ENCODE measurements at regions not wholly inside any gene's neighbourhood (a gene's known extent, or its start where the extent isn't known, plus 50 kb on each side); places are given as distances from the start of the nearest gene placed in this dataset.

DNA sequence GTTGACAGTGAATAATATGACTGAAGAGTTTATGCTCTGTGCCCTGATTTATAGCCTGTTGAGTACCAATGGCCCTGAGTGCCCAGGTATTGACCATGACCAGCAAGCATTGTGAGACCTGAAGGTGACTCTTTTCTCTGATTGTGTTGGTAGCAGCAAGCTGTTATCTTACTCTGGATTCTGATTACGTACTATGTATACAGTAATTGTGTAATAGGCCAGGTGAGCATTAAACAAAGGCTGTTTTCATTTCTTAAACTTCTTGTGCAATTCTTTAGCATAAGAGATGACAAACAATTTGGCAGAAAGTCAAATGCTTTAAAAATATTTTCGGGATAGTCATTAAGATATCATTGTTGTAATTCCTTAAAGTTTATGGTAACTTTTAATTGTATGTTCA lies 111.7 kb upstream of the PTPRK start:
- H3K4me3 ChIP-seq (replicated peaks; ENCODE audit: low read depth, low read length) = no peak overlapping the region
- TF ChIP-seq CTCF (IDR thresholded peaks at IDR 0.05; ENCODE audit: insufficient read depth, low read length, poor library complexity, severe bottlenecking) = no peak
- no peaks in the 10 kb centered on the region for H3K36me3 ChIP-seq (ENCODE audit: control insufficient read depth, insufficient read depth, low read length)
- no peak for DNase-seq (ENCODE audit: extremely low read depth, insufficient read length)
- no peaks in the 10 kb centered on the region for H3K27me3 ChIP-seq (replicated peaks; ENCODE audit: control insufficient read depth, insufficient read depth, low read length)

- H3K4me3 ChIP-seq (replicated peaks; ENCODE audit: low read depth, low read length) = no peak overlapping the region
- no peak for TF ChIP-seq CTCF (IDR thresholded peaks at IDR 0.05; ENCODE audit: insufficient read depth, low read length, poor library complexity, severe bottlenecking)
- no peak for DNase-seq (ENCODE audit: extremely low read depth, insufficient read length)
- H3K36me3 ChIP-seq (ENCODE audit: control insufficient read depth, insufficient read depth, low read length) = no peaks in the 10 kb centered on the region
- no peaks in the 10 kb centered on the region for H3K27me3 ChIP-seq (replicated peaks; ENCODE audit: control insufficient read depth, insufficient read depth, low read length)
Observed at GRCh38 chr6:128631031-128631430, 110.6 kb upstream of the PTPRK start.

- no peak for TF ChIP-seq CTCF (IDR thresholded peaks at IDR 0.05; ENCODE audit: insufficient read depth, low read length, poor library complexity, severe bottlenecking)
- no peaks in the 10 kb centered on the region for H3K36me3 ChIP-seq (ENCODE audit: control insufficient read depth, insufficient read depth, low read length)
- DNase-seq (ENCODE audit: extremely low read depth, insufficient read length) = peak; percentile 2
- no peaks in the 10 kb centered on the region for H3K27me3 ChIP-seq (replicated peaks; ENCODE audit: control insufficient read depth, insufficient read depth, low read length)
- no peak overlapping the region for H3K4me3 ChIP-seq (replicated peaks; ENCODE audit: low read depth, low read length)
Observed at GRCh38 chr6:128630213-128630612, 109.8 kb upstream of the PTPRK start.

DNA sequence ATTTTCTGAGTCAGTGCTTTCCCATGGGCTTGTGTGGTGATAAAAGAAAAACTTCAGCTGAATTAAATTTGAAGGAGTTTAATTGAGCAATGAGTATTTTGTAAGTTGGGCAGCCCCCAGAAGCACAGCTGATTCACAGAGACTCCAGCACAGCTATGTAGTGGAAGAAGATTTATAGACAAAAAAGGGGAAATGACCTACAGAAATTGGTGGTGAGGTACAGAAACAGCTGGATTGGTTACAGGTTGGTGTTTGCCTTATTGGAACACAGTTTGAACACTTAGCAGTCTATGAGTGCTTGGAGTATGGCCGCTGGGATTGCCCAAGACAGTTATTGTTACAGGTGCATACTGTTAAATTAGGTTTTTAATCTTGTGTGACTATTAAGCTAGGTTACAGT lies 96.9 kb upstream of the PTPRK start:
- Histone ChIP-seq H3K4me3 (replicated peaks; ENCODE audit: low read depth, low read length) (no peak overlapping the region), H3K27me3 (replicated peaks; ENCODE audit: control insufficient read depth, insufficient read depth, low read length) (no peaks in the 10 kb centered on the region), H3K36me3 (ENCODE audit: control insufficient read depth, insufficient read depth, low read length) (no peaks in the 10 kb centered on the region)
- no peak for DNase-seq (ENCODE audit: extremely low read depth, insufficient read length)
- no peak for TF ChIP-seq CTCF (IDR thresholded peaks at IDR 0.05; ENCODE audit: insufficient read depth, low read length, poor library complexity, severe bottlenecking)

DNA sequence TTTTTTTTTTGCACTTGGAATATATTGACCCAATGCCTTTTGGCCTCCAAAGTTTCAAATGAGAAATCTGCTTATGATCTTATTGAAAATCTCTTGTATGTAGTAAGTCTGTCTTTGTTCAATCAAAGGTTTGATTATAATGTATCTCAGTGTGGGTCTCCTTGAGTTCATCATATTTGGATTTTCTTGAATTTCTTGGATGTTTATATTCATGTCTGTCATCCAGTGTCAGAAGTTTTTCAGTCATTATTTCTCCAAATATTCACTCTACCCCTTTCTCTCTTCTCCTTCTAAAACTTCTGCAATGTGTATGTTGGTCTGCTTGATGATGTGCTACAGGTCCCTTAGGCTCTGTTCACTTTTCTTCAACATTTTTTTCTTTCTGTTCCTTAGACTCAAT lies 95.9 kb upstream of the PTPRK start:
- Histone ChIP-seq H3K36me3 (ENCODE audit: control insufficient read depth, insufficient read depth, low read length) (no peaks in the 10 kb centered on the region), H3K27me3 (replicated peaks; ENCODE audit: control insufficient read depth, insufficient read depth, low read length) (no peaks in the 10 kb centered on the region), H3K4me3 (replicated peaks; ENCODE audit: low read depth, low read length) (no peak overlapping the region)
- DNase-seq (ENCODE audit: extremely low read depth, insufficient read length) = no peak
- TF ChIP-seq CTCF (IDR thresholded peaks at IDR 0.05; ENCODE audit: insufficient read depth, low read length, poor library complexity, severe bottlenecking) = no peak

DNA sequence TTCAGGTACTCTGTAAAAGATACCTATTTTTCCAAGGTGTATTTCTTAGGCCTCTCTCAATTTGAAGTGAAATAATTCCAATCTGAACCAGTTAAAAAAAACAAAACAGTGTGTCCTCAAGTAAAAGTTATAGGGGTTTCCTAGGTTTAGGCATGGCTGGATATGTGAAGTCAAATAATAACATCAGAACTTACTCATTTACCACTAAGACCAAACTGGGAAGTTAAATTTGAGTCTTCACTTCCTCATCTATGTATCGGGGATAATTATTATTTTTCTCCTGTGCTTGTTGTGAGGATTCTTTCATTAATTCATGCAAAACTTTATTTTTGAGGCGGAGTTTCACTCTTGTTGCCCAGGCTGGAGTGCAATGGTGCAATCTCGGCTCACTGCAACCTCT lies 86.2 kb upstream of the PTPRK start:
- no peak for DNase-seq (ENCODE audit: extremely low read depth, insufficient read length)
- TF ChIP-seq CTCF (IDR thresholded peaks at IDR 0.05; ENCODE audit: insufficient read depth, low read length, poor library complexity, severe bottlenecking) = no peak
- H3K27me3 ChIP-seq (replicated peaks; ENCODE audit: control insufficient read depth, insufficient read depth, low read length) = no peaks in the 10 kb centered on the region
- no peaks in the 10 kb centered on the region for H3K36me3 ChIP-seq (ENCODE audit: control insufficient read depth, insufficient read depth, low read length)
- no peak overlapping the region for H3K4me3 ChIP-seq (replicated peaks; ENCODE audit: low read depth, low read length)

Data from GM06990 (cell line).